ENCODE measurements at regions not wholly inside any gene's neighbourhood (a gene's known extent, or its start where the extent isn't known, plus 50 kb on each side); places are given as distances from the start of the nearest gene placed in this dataset.
"Not testable (repeated sequence)": the region's sequence is repeated elsewhere in the genome, so short reads cannot be mapped to it uniquely, and the experiment has no call there.

- in situ Hi-C loops (cut with HindIII; ENCODE audit: low pct_unique_long_range_greater_than_20kb, low sequenced_read_pairs): no loop called here
These were observed 51.4 kb upstream of the S1PR1 start for GRCh38 chr1:101185421-101185820.

GRCh38 chr1:101183388-101183699 lies 53.5 kb upstream of the S1PR1 start:
- DNase-seq (ENCODE audit: low read depth): no peak
- in situ Hi-C loops (cut with HindIII; ENCODE audit: low pct_unique_long_range_greater_than_20kb, low sequenced_read_pairs): no loop called here

More at GRCh38 chr1:101185421-101185820, 51.4 kb upstream of the S1PR1 start:
- DNase-seq (ENCODE audit: low read depth): no peak

GRCh38 chr1:101182627-101183387 lies 54.0 kb upstream of the S1PR1 start:
- in situ Hi-C loops (cut with HindIII; ENCODE audit: low pct_unique_long_range_greater_than_20kb, low sequenced_read_pairs): no loop called here
- DNase-seq (ENCODE audit: low read depth): no peak

- no peak for DNase-seq (ENCODE audit: low read depth)
- in situ Hi-C loops (cut with HindIII; ENCODE audit: low pct_unique_long_range_greater_than_20kb, low sequenced_read_pairs): no loop called here
These were observed 54.9 kb upstream of the S1PR1 start for GRCh38 chr1:101181930-101182329.

GRCh38 chr1:101178688-101179491 lies 57.9 kb upstream of the S1PR1 start:
- DNase-seq (ENCODE audit: low read depth): no peak
- in situ Hi-C loops (cut with HindIII; ENCODE audit: low pct_unique_long_range_greater_than_20kb, low sequenced_read_pairs): no loop called here

- DNase-seq (ENCODE audit: low read depth): no peak
- in situ Hi-C loops (cut with HindIII; ENCODE audit: low pct_unique_long_range_greater_than_20kb, low sequenced_read_pairs): no loop called here
These were observed 58.5 kb upstream of the S1PR1 start for GRCh38 chr1:101178341-101178687.

GRCh38 chr1:101175886-101176285 lies 60.9 kb upstream of the S1PR1 start:
- in situ Hi-C loops (cut with HindIII; ENCODE audit: low pct_unique_long_range_greater_than_20kb, low sequenced_read_pairs): no loop called here
- no peak for DNase-seq (ENCODE audit: low read depth)

GRCh38 chr1:101175466-101175865 lies 61.4 kb upstream of the S1PR1 start:
- in situ Hi-C loops (cut with HindIII; ENCODE audit: low pct_unique_long_range_greater_than_20kb, low sequenced_read_pairs): no loop called here
- no peak for DNase-seq (ENCODE audit: low read depth)

GRCh38 chr1:101174722-101175121 lies 62.1 kb upstream of the S1PR1 start:
- in situ Hi-C loops (cut with HindIII; ENCODE audit: low pct_unique_long_range_greater_than_20kb, low sequenced_read_pairs): no loop called here
- no peak for DNase-seq (ENCODE audit: low read depth)

GRCh38 chr1:101174298-101174697 lies 62.5 kb upstream of the S1PR1 start:
- DNase-seq (ENCODE audit: low read depth); in situ Hi-C loops (cut with HindIII; ENCODE audit: low pct_unique_long_range_greater_than_20kb, low sequenced_read_pairs): not testable (repeated sequence)

- DNase-seq (ENCODE audit: low read depth): no peak
These were observed 66.2 kb upstream of the S1PR1 start for GRCh38 chr1:101170506-101171050.

GRCh38 chr1:101167891-101168290 lies 68.9 kb upstream of the S1PR1 start:
- no peak for DNase-seq (ENCODE audit: low read depth)
- in situ Hi-C loops (cut with HindIII; ENCODE audit: low pct_unique_long_range_greater_than_20kb, low sequenced_read_pairs): no loop called here

More at GRCh38 chr1:101170506-101171050, 66.2 kb upstream of the S1PR1 start:
- in situ Hi-C loops (cut with HindIII; ENCODE audit: low pct_unique_long_range_greater_than_20kb, low sequenced_read_pairs): no loop called here

GRCh38 chr1:101166583-101167120 lies 70.2 kb upstream of the S1PR1 start:
- in situ Hi-C loops (cut with HindIII; ENCODE audit: low pct_unique_long_range_greater_than_20kb, low sequenced_read_pairs): no loop called here
- no peak for DNase-seq (ENCODE audit: low read depth)

GRCh38 chr1:101165954-101166353 lies 70.9 kb upstream of the S1PR1 start:
- DNase-seq (ENCODE audit: low read depth): no peak
- in situ Hi-C loops (cut with HindIII; ENCODE audit: low pct_unique_long_range_greater_than_20kb, low sequenced_read_pairs): no loop called here

GRCh38 chr1:101165532-101165931 lies 71.3 kb upstream of the S1PR1 start:
- in situ Hi-C loops (cut with HindIII; ENCODE audit: low pct_unique_long_range_greater_than_20kb, low sequenced_read_pairs): no loop called here
- no peak for DNase-seq (ENCODE audit: low read depth)

- in situ Hi-C loops (cut with HindIII; ENCODE audit: low pct_unique_long_range_greater_than_20kb, low sequenced_read_pairs): no loop called here
- DNase-seq (ENCODE audit: low read depth): no peak
These were observed 72.0 kb upstream of the S1PR1 start for GRCh38 chr1:101164776-101165175.

- in situ Hi-C loops (cut with HindIII; ENCODE audit: low pct_unique_long_range_greater_than_20kb, low sequenced_read_pairs): no loop called here
- DNase-seq (ENCODE audit: low read depth): no peak
These were observed 73.8 kb upstream of the S1PR1 start for GRCh38 chr1:101162736-101163735.

- no peak for DNase-seq (ENCODE audit: low read depth)
- in situ Hi-C loops (cut with HindIII; ENCODE audit: low pct_unique_long_range_greater_than_20kb, low sequenced_read_pairs): no loop called here
These were observed 74.5 kb upstream of the S1PR1 start for GRCh38 chr1:101162300-101162699.
